Glomerular endothelial cell (primary cell): ENCODE measurements at regions not wholly inside any gene's neighbourhood (a gene's known extent, or its start where the extent isn't known, plus 50 kb on each side); places are given as distances from the start of the nearest gene placed in this dataset.

ENCODE experiments used
- DNase-seq: peaks from one replicate; pipeline ENCODE4 v3.0.0-alpha.2; 2011; ENCODE audit warnings: low read depth, low spot score; ENCODE audit errors: extremely low read depth

DNA sequence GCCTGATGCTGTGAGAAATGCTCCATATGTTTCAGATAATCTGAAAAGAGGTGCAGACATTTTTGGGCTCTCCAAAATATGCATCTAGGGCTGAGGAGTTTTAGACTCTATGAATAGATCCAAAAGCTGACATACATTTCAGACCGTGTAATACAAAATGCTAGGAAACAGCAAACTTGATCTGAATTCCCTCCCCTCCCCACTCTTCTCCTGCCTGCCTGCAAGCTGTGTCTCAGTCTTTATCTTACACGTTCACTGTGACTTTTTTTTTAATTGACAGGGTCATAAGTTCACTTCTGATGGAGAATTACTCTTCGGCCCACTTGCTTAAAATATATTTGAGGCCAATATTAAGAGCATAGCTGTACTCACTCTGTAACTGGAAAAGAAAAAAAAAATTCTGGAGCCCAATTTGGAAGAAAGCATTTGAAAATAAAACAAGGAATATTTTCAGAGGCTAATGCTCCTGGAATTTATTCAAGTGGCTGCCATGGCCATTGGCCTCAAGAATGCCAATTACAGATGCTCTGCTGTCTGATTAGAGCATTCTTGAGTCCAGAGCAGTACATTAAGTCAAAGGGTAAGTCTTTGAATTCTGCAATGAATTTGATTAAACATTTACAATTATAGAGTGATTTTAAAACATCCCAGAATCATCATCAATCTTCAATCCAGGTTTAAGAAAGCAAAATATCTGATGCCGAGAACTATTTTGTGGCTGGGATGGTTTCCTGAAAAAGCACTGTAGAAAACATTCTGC lies 146.2 kb upstream of the SEMA6D start:
- no peak for DNase-seq

DNA sequence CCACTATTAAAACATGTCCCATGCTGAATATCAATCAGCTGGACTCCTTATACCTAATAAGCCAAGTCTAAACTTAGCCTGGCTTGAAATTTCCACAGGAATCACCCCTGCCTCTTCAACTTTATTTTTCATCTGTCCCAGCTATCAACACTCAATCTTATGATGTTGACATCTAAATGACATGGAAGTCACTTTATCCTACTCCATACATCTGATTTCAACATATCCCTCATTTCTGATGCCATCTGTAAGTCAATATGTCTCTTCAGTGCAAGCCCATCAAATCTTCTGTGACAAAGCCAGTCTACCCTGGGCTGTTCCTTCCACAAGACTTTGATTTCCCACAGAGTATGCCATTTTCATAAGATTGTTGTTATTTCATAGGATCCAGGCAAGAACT lies 143.6 kb upstream of the SEMA6D start:
- no peak for DNase-seq

DNA sequence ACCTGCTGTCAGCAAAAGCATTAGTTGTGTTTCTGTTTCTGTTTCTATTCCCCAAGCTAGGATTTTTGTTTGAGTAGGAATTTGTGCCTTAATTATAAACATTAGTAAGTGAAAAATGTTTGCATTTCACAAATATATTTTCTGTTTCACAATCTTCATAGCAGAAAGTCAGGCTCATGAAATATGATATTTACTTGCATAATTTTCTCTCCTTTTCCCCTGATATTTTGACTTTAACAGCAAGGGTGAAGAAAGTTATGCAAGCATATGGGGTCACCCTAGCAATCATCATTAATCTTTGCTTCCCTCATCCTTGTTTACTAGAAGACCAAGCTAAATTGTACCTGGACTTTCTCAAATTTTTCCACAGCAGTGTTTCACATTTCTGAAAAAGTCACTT lies 140.3 kb upstream of the SEMA6D start:
- no peak for DNase-seq

DNA sequence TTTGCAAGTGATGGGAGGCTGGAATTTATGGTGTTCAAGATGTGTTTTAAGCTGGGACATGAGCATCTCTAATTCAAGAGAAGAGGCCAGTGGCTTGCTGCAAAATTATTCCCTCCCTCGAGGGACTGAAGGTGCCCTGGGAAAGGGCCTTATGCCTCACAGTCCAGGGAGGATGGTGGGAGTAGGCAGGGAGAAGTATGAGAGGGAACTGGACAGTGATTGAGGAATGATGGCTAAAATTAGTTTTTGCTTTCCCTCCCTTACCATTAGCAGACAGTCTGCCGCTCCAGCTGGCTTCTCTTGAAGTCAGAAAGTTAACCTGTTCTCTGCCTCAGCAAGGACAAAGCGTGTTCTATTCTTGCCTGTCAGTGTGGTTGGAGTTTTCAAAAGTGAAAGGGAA lies 139.8 kb upstream of the SEMA6D start:
- no peak for DNase-seq

DNA sequence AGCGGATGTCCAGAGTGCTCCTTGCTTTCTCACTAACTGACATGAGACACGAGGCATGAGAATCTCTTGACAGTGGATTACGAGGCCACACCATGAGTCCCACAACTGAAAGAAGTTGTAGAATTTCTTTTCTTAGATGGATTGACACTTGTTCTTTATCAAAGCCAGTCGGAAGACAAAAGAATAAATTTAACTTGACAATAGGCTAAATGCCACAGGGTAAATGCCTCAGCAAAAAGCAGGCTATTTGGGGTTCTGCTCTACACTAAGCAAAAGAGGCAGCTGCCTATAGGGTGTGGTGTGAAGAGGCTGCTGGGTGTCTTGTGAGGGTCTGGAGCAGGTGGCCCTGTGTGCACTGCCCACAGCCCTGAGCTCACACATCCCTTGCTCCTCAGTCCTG lies 135.1 kb upstream of the SEMA6D start:
- DNase-seq: no peak

DNA sequence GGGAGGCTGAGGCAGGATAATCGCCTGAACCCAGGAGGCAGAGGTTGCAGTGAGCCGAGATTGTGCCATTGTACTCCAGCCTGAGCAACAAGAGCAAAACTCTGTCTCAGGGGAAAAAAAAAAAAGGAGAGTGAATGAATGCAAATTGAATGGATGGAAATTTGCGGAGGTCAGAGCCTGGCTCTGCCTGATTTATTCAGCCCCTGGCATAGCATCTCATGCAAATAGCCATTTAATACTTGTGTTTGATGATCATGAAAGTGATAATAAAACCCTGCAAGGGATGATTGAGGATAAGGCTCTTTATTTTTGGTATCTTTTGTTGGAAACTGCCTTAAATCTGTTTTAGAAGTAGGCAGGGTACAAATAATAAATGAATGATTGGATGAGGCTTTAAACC lies 133.0 kb upstream of the SEMA6D start:
- no peak for DNase-seq

DNA sequence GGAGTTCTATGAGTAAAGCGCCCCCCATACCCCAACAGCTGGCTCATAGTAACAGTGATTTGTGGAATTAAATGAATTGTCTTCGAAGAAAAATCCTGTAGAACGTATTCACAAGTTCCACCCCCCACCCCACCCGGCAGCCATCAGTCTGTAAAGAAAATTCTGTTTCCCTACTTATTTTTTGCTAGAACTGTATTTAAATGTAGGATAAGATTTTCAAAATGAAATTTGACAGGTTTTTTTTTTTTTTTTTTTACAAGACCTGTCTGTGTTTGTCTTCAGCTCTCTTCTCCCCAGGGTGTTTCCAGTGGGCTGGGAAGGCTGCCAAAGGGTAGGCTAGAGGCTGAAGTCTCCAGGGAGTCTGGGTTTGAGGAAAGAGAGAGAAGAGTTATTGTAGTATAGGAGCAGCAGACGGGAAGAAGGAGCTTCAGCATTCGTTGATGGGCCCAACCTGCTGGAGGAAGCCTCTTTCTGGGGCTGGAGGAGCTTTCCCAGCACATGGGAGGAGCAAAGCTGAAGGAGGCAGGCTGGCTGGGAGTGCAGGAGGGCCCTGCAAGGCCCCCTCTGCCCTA lies 130.6 kb upstream of the SEMA6D start:
- no peak for DNase-seq

DNA sequence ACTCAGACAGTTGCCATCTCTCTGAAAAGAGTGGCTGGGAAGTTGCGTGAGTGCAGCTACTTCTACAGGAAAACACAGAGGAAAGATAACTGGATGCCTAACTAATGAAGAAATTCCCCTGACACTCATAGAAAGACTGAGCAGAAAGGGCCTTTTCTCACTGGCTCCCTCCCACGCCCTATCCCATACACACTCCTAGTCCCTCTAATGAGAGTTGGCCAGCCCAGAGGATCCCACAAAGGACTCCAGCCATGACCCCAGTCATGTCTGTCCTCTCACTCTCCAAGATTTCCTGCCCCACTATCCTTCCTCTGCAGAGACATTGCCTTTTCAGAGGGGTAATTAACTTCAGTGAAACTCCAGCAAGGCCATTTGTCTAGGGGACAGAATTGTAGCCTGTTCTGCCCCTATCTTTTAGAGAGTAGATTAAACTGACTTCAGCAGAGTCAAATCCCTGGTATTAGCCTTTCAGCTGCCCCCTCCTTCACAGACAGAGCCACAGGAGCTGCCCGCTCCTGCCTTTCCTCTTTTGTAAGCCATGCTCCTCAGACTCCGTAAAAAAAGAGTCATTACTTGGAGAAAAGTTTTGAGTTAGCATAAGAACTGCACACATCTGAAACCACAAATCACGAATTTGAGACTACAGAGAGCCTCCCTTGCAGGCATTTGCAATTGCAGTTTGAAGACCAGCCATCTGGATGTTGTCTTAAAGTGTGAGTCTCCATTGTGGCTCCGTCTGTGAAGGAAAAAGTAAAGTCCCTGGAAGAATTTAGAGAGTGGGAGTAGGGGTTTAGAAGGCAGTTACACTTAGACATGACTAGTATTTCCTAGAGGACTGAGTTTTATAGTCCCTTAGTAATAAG lies 129.1 kb upstream of the SEMA6D start:
- no peak for DNase-seq

DNA sequence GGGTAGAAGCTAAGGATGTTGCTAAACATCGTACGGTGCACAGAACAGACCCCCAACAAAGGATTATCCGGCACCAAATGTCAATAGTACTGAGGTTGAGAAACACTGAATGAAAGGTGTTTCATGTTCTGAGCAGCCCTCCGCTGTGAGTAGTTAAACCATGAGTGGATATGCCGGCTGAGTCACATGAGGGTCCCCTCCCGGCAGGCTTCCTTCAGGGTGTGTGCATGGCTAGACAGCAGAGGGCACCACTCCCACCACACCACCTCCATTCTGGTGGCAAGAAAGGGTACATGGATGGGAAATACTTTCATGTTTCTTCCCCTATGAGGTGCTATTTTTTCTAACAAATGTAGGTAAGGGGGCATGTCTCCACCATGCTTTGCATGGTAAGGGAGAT lies 128.3 kb upstream of the SEMA6D start:
- no peak for DNase-seq

DNA sequence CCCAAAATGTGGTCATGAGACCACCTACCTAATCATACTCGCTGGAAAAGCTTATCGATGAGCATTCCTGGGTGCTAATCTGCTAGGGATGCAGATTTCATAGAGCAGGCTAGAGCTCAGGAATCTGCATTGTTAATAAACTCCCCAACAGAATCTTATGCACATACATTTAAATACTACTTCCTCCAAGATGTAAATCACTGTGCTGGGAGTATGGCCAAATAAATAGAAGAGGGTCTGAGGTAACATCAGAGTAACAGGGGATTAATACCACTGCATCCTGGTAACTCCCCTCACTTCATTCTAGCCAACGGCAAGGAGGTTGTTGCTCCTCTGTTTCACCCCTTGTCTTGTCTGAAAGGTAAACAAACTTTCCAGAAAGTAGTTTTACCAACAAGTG lies 118.3 kb upstream of the SEMA6D start:
- no peak for DNase-seq

DNA sequence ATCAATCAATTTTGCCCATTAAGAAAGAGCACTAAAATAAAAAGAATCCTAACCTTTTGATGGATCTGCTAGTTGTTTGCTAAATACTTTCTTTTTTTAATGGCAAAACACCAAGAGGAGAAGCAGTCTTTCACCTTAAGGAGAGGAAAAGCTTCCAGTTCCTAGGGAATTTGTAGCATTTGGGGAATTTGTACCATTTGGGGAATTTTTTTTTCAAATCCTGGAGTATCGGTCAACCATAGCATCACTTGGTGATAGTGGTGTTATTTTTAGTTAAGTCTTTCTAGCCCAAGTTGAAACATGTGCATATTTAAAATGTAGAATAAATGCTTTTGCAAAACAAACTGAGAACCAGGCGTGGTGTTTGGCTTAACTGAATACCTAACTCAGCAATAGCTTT lies 117.5 kb upstream of the SEMA6D start:
- DNase-seq: no peak

DNA sequence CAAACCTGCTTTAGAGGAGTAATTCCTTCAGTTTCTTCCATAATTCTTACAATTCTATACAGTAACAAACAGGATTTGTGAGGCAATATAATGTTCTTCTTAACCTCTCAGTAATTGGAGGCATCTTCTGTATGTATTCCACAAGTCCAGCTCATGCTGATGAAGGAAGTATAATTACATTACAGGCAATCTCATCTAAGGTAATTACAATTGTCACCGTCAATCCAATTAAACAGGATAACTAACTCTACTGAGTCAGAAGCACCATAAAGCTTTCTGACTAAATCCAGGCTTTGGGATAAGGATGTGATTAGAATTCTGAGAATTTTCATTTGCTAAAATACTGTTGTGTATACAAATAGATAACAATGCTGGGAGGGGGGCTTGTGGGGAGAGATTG lies 115.2 kb upstream of the SEMA6D start:
- DNase-seq: no peak

DNA sequence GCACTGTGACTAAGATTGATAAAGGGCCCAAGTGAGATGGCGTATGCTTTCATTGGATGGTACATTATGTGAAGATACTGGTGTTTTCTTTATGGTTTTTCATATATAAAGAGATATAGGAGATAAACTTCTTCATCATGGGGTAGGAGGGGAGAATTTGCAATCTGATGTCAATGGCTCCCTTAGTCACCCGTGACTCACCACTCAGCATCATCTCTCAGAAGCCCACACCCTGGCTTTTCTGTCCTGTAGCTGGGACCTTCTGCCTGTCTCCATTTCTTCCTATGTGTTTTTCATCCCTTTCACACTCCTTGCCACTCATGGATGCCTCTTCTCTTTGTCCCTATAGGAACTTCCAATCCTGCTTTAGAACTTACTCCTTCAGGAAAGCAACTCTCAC lies 114.3 kb upstream of the SEMA6D start:
- no peak for DNase-seq

DNA sequence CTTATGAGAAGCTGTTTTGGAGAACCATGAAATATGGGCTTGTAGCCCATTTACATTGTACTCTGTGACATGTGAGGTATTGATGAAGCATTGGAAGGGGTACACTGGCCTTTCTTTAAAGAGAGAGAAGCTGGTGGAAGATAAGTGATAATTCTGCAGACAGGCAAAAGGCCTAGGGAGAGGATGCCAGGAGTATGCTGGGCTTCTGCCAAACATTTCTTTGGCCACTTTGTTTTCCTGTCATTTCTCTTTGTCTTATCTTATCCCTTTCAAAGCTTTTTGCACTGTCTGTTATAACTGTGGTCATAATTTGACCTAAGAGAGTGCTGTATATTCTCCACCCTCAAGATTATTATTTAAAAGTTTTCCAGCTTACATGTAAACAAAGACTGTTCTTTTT lies 109.6 kb upstream of the SEMA6D start:
- DNase-seq: no peak

DNA sequence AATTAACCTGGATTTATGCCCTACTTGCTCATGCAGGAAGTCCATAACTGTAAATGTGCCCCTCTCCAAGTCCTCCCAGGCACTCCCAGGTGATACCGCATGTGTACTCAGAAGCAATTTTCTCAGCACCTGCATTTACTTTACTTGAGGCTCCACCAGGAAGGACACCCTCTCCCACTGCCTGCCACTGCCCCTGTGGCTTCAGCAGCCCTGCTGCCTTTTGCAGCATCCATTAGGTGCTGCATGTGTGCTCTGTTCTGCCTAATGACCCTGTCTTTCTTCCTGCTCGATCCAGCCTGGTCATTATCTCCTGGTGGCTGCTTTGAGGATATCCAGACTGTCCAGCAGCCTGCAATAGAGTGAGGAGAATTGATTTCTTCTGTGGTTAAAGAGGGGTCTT lies 107.6 kb upstream of the SEMA6D start:
- DNase-seq: no peak

DNA sequence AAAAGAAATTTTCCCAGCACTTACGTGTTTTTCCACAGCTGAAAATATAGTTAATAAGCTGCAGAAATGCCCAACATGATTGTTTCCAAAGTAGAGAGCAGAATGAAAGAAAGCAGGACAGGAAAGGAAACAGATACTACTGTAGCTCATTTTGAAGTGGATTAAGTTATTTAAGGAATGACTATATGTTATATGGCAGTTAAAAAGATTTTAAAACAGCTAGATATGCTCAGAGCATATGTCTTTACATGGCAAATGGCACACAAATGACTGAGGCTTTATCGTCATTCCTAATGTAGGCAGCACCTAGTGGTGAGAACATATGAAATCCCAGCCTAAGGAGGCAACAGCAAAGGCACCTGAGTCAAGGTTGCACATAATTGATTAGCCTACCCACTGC lies 106.6 kb upstream of the SEMA6D start:
- DNase-seq: no peak

DNA sequence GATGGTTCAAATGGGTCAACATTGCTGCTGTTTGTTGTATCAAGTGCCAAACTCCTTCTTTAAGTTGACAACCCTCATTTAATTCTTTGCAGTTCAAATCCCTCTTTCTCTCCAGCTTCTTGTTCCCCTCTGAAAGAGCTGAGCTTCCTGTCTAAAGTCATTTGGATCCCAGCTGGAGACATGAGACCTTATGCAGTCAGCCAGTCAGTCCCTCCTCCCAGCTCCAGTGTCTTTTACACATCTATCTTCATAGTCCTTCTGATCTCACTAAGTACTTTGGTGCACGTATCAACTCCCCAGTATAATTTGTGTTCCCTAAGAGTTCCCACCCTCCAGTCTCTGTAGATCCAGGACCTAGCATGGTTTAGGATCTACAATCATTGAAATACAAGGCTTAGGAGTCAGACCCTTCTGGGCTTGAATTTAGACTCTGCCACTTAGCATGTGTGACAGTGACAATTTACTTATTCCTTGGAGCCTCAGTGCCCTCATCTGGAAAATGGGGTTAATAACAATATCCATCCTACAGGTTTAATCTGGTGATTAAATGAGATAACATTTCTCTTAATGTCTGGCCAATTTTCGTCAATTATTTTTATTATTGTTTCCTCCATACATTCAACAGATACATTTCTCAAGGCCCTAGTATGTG lies 102.8 kb upstream of the SEMA6D start:
- no peak for DNase-seq

DNA sequence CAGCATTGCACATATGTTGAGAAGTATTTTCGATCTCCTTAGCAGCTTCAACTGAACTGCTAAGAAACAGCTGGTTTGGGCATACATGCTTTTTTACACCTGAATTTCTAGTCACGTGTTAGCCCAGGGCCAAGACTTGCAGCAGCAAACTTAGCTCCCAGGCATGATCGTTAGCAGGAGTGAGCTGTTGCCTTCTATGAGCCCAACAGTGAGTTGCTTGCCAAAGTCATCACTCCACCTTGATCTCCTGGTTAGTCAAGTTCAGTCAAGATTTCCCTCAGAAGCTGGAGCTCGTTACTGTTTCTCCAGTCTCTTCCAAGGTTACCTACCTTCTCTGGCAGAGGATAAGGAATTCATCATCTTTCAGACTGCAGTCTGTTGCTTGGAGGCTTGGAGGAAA lies 100.4 kb upstream of the SEMA6D start:
- DNase-seq: no peak

DNA sequence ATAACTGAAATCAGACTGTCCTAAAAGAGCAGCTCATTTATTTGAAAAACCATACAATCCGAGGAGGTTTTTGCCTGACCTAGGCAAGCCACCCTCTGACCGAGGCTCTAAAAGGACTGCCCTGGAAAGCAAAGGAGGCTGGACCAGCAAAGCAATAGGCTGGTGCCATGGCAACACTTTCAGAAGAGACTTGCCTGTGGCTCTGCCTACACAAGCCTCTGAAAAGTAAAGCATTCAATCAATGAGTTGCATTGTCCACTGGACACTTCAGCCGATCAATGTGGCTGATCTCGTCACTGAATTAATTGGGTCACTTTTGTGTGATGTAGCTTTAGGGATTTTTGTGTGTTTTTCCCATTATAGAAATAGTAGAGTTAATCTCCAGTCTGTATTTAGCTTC lies 99.1 kb upstream of the SEMA6D start:
- no peak for DNase-seq

DNA sequence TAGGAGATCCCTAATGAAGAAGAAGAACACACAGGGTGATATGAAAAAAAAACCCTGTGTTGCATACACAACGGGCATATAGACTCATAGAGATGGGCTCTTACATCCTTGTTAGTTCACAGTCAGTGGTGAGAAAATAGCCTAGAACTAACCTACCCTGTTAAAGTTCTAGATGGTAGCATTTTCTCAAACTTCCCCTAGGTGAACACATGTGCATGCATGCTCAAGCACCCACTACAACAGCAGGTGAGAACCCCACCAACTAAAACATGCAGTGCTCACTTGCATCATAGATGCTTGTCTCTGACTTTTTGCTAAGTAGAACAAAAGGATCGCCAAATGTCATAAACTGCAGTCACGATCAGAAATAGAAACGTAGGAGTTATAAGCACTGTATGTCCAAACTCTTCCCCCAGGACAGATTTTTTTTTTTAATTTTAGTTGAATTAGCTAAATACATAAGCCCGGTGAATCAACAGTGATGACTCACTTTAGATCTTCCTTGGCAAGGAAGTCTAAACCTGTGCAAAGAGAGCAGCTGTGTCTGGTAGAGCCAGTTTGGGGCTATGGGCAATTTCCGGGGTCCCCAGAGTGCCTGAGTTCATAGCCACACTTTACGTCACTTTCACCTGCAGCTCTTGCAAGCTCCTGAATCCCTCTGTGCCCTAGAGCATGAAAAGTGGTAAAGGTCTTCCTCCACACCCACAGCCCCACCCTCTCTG lies 96.2 kb upstream of the SEMA6D start:
- DNase-seq: no peak

DNA sequence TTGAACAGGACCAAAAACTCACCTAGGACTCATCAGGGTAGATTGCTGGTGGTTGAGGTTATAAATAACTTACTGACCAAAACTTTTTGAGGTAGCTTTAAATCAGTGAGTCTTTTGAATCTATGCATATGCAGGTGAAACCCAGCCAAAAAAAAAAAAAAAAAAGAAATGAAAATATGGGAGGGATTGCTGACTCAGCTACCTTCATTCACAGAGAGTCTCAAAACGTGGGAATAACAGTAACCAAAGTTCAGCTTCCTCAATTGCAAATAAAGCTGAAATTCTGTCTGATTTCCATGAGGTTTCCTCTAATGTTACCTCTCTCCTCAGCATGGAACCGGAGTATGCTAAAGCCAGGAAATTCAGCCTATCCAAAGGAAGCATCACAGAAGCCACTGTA lies 95.2 kb upstream of the SEMA6D start:
- no peak for DNase-seq
